Rectal smooth muscle tissue (tissue), 1 donor: ENCODE measurements at regions not wholly inside any gene's neighbourhood (a gene's known extent, or its start where the extent isn't known, plus 50 kb on each side); places are given as distances from the start of the nearest gene placed in this dataset.

ENCODE experiments used
- H3K27ac ChIP-seq: one replicate; pipeline ENCODE4 v1.7.0; 2013; ENCODE audit warnings: low read depth, low read length, inconsistent platforms
- H3K27me3 ChIP-seq: one replicate; pipeline ENCODE4 v1.7.0; 2013; ENCODE audit warnings: low read length; ENCODE audit not compliant: control insufficient read depth, insufficient read depth
- H3K36me3 ChIP-seq: one replicate; pipeline ENCODE4 v1.7.0; 2013; ENCODE audit warnings: low read length; ENCODE audit not compliant: control insufficient read depth, insufficient read depth
- H3K4me1 ChIP-seq: one replicate; pipeline ENCODE4 v1.7.0; 2013; ENCODE audit warnings: low read length; ENCODE audit not compliant: control insufficient read depth, insufficient read depth
- H3K4me3 ChIP-seq: one replicate; pipeline ENCODE4 v1.7.0; 2013; ENCODE audit warnings: low read length
- H3K9ac ChIP-seq: one replicate; pipeline ENCODE4 v1.7.0; 2013; ENCODE audit warnings: low read length

DNA sequence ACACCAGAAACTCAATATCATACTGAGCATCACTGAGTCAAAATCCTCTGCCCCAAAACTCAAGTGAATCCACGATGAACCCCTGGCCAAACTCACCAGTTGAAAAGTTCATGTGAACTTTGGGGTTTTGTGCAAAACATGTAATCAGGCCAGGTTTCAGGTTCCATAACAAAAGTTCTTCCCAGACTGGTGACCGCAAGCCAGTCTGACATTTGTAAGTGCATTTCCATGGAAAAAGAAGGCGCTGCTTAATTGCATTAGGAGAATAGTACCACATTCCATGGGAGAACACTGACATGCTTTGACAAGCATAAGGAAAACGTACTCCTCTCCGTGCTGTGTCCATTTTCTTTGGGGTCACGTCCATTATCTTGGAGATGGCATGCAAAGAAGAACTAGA is 567.0 kb downstream of the BNC2 start:
- H3K4me1 ChIP-seq, result no peaks in the 10 kb centered on the region
- H3K27me3 ChIP-seq, result no peaks in the 10 kb centered on the region
- H3K4me3 ChIP-seq, result no peak overlapping the region
- no peaks in the 10 kb centered on the region for H3K36me3 ChIP-seq
- H3K27ac ChIP-seq, result no peak overlapping the region
- no peak overlapping the region for H3K9ac ChIP-seq

DNA sequence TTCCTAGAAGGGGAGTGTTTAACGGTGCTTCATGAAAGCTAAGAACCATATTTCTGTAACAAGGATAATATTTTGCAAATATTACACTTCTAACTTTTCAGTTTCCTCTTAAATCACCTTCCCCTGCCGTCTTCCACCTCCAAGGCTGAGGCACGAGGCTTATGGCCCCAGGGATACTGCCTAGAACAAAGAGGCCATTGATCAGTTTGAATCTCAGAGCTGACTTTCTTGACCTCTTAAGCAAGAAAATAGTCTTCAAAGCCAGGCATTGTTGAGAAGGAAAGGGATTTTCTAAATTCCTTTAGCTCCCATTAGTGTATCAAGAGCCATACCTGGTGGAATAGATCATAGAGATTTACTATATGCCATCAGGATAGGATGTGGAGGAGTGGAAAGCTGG is 566.2 kb downstream of the BNC2 start:
- no peak overlapping the region for H3K4me3 ChIP-seq
- no peaks in the 10 kb centered on the region for H3K4me1 ChIP-seq
- no peak overlapping the region for H3K9ac ChIP-seq
- no peak overlapping the region for H3K27ac ChIP-seq
- no peaks in the 10 kb centered on the region for H3K27me3 ChIP-seq
- no peaks in the 10 kb centered on the region for H3K36me3 ChIP-seq

DNA sequence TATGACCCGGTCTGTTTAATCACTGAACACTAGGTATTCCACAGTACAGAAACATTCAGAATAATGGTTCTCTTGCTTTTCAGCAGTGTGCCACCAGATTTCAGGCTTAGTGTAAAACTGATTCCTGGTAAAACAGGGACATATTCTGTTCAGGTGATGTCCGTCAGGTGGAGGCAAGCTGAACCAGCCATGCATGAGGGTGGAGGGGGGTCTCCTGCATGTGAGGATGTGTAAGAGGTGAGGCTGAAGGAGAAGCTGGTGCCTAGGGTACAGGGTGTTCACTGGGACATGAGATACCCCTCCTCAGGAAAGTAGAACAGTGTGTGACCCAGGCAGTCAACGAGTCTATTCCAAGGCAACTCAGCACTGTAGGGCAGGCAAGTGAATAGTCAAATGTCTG is 563.9 kb downstream of the BNC2 start:
- H3K36me3 ChIP-seq, result no peaks in the 10 kb centered on the region
- H3K27me3 ChIP-seq, result no peaks in the 10 kb centered on the region
- no peak overlapping the region for H3K4me3 ChIP-seq
- H3K27ac ChIP-seq, result no peak overlapping the region
- H3K4me1 ChIP-seq, result no peaks in the 10 kb centered on the region
- no peak overlapping the region for H3K9ac ChIP-seq

DNA sequence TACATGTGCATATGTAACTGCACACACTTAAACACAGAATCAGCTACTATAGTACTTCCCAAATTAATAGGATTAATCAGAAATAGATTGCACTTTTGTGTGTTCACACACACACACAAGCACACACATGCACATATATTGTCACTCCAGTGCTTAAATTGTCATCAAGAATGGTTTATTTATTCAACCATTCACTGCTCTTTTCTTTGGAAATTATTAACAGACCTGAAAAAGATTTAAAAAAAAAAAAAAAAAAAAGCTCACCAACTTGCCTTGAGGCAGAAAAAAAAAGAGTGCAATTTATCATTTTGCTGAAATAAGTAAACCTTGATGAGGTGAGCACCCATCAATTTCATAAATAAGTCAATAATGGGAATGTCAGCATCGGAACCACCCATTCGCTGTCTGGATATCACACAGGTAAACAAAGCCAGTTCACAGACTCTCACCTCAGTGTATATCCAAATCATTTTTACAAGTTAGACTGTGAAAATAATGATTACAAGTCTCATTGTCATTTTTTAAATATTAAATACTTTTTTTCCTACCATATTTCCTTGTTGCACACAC is 562.8 kb downstream of the BNC2 start:
- no peak overlapping the region for H3K4me3 ChIP-seq
- no peak overlapping the region for H3K27ac ChIP-seq

DNA sequence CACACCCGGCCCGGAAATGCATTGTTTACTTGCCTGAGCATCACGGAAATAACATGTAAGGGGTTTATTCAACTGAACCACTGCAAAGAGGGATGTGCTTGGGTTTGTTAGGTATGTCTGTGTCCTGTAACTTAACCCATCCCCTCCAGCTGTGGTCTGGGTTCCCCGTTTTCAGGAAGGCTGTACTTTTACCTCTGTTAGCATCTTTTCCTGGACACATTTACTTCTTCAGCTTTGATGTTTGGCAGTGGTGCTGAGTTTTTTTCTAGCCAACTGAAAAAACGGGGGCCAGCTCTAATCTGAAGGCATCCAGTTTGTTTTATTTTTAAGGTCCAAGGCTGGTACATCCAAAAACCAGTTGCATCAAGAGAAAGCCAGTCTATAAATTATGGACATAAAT is 561.8 kb downstream of the BNC2 start:
- Histone ChIP-seq H3K4me1 (no peaks in the 10 kb centered on the region), H3K27me3 (no peaks in the 10 kb centered on the region), H3K9ac (no peak overlapping the region), H3K36me3 (no peaks in the 10 kb centered on the region), H3K4me3 (no peak overlapping the region), H3K27ac (no peak overlapping the region)

More for the DNA sequence above, 562.8 kb downstream of the BNC2 start:
- Histone ChIP-seq H3K27me3 (no peaks in the 10 kb centered on the region), H3K4me1 (no peaks in the 10 kb centered on the region), H3K36me3 (no peaks in the 10 kb centered on the region), H3K9ac (no peak overlapping the region)

DNA sequence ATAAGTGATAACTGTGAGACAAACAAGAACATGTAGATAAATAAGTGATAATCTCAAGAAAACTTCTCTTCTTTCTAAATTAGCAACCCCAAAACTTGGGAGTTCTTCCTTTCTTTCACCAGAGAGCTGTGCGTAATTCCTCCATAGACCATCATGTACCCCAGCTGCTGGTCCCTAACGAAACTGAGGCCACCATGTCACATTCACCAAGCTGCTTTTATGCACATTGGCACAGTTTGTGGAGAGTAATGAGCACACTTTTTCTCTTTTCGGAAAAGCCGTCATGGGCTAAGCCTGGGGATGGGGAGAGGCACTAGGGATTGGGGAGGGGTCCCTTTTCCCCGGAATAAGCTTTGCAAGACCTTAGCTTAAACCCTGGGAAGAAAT is 561.4 kb downstream of the BNC2 start:
- H3K4me3 ChIP-seq, result no peak overlapping the region
- H3K4me1 ChIP-seq, result no peaks in the 10 kb centered on the region
- H3K27me3 ChIP-seq, result no peaks in the 10 kb centered on the region
- H3K27ac ChIP-seq, result no peak overlapping the region
- no peak overlapping the region for H3K9ac ChIP-seq
- no peaks in the 10 kb centered on the region for H3K36me3 ChIP-seq

DNA sequence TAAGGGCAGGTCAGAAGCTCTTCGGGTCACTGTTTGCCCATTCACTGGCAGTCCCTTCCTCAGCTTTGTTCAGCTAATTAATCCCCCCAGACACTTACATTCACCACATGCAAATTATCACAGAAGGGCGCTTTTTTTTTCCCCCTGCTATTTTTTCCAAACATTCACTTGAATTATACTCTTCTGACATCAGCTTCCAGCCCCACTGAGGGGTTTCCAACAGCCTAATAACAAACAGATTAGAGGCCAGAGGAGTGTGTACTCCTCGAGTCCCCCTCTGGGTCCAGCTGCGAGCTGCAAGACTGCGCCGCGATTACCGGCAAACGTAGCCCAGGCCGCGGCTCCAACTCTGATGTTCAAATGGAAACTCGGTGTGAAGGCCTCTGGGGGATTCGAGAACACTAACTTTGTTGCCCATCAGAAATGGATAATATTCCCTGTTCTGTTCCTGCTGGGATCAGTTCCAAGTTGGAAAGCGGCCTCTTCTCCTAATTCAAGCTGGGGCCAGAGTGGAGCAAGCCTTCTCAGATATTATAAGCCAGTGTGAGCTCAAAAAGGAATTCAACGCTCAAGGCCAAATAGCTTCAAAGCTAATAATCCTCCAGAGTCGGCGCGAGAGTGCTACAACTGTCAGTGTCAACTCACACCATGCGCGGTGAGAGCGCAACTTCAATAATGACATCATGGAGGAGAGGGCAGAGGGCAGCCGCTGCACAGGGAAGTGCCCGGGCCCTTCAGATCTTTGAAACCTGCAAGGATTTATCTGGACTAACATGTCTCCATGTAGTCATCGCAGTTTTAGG is 560.8 kb downstream of the BNC2 start:
- Histone ChIP-seq H3K4me3 (no peak overlapping the region), H3K4me1 (no peaks in the 10 kb centered on the region), H3K27me3 (no peaks in the 10 kb centered on the region), H3K36me3 (no peaks in the 10 kb centered on the region), H3K9ac (no peak overlapping the region), H3K27ac (no peak overlapping the region)

DNA sequence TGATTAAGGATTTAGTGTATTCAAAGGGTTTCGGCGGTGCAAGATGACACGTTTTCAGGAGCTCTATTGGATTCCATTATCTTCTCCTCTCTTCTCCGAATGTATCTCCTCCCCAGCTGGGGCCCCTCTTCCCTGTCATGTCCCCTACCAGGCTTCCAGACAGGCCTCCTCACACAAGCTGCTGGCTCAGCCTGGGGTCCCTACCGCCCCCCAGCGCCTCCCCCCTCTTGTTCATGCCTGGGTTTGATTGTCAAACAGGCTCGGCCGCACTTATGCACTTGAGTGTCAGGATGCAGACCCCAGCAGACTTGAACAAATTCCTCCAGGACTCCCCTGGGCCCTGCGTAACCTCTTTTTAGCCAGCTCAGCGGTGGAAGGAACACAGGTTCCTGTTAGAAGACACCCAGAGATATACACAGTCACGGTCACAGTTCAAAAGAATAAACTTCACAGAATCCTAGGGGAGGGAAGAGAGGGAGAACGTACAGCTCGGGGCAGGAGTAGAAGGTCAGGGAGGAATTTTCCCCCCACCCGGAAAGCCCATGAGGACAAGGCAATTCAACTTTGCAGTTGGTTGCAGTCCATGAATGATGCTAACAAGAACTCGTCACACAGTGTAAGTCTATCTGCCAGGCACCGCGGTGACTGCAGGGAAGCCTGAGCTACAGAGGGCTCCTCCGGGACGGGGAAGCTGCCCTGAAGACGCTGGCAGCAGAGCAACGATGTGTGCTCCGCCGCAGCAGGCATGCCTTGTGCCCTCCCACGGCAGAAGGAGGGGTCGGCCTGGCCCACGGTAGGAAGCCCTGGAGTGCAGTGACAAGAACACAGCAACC is 560.0 kb downstream of the BNC2 start:
- no peak overlapping the region for H3K27ac ChIP-seq
- H3K36me3 ChIP-seq, result no peaks in the 10 kb centered on the region
- no peaks in the 10 kb centered on the region for H3K27me3 ChIP-seq
- no peak overlapping the region for H3K9ac ChIP-seq
- no peaks in the 10 kb centered on the region for H3K4me1 ChIP-seq
- no peak overlapping the region for H3K4me3 ChIP-seq

DNA sequence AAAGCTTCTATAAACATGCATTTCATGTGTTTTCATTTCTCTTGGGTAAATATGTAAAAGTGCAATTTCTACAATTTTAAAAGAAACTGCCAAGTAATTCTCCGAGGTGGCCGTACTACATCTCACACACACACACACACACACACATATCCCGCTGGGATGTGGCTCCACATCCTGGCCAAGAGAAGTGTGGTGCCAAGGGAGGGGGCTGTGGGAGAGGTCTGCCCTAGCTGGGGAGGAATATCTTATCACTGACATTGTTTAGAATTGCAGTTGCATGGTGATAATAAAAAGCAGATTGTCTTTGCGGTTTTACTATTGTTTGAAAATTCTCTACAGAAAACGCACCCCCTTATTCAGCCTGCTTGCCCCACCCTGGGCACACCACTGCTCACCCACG is 558.4 kb downstream of the BNC2 start:
- Histone ChIP-seq H3K27ac (no peak overlapping the region), H3K4me1 (no peaks in the 10 kb centered on the region), H3K36me3 (no peaks in the 10 kb centered on the region), H3K27me3 (no peaks in the 10 kb centered on the region), H3K9ac (no peak overlapping the region), H3K4me3 (no peak overlapping the region)

DNA sequence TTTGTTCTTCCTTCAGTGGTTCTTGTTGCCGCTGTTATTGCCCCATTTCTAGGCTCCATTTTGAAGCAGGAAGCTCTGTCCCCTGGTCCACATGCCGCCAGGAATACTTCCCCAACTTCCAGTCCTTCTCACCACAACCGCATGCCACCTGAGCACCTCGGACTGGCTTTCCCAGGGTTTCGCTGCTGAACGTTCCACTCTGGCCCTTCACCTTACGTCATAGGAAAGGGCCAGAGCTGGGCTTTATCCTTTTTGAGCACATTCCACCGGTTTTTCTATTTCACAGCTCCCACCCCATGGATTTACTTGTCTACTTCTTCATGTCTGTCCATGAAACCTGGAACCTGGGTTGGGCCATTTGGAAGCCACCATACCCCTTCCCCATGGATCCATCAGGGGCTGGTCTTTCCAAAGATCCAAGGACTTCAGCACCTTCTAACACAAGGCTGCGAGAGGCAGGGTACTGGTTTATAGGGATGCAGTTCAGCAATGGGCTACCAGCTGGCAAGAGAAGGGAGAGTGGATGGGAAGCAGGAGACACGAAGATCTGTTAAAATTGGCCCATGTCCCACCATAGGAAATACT is 557.4 kb downstream of the BNC2 start:
- H3K27ac ChIP-seq, result no peak overlapping the region
- no peaks in the 10 kb centered on the region for H3K36me3 ChIP-seq
- no peak overlapping the region for H3K4me3 ChIP-seq
- no peaks in the 10 kb centered on the region for H3K27me3 ChIP-seq
- no peaks in the 10 kb centered on the region for H3K4me1 ChIP-seq
- H3K9ac ChIP-seq, result no peak overlapping the region

DNA sequence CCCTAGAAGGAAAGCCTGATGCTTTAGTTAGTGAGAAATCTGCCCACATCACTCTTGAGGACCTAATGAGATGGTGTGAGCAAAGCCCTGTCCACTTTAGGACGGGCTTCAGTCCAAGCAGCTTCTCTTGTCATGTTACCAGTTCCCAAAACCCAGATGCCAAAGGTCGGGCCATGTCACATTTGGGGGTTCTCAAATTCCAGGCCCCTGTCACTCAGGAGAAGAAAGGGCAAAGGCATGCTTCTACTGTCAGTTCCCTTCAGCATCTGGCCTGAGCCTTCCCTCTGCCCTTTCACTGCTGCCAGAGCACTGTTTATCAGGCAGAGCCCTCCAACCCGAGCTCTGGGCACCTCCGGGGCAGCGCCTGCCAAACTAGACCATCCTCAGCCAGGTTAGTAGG is 556.0 kb downstream of the BNC2 start:
- Histone ChIP-seq H3K27me3 (no peaks in the 10 kb centered on the region), H3K36me3 (no peaks in the 10 kb centered on the region), H3K4me3 (no peak overlapping the region), H3K4me1 (no peaks in the 10 kb centered on the region), H3K27ac (no peak overlapping the region), H3K9ac (no peak overlapping the region)

DNA sequence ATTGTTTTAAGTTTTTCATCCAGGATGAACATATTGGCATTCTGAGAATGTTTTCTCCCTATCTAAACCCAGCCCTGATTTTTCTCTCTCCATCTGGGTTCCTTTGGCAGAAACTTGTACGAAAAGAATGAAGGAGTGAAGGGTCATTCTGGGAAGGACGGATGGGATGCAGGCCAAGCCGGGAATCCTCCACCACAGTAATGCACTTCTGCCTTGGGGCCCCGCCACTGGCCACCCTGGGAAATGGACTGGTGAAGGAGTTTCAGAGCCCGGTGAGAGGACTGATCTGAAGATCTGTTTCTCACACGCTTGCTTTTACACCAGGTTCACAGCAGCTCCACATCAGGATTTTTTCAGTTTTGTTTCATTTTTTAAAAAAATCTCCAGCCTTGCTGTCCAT is 554.8 kb downstream of the BNC2 start:
- Histone ChIP-seq H3K4me3 (no peak overlapping the region), H3K27ac (no peak overlapping the region), H3K9ac (no peak overlapping the region), H3K36me3 (no peaks in the 10 kb centered on the region), H3K4me1 (no peaks in the 10 kb centered on the region), H3K27me3 (no peaks in the 10 kb centered on the region)
